GM21717 (cell line): ENCODE measurements at regions not wholly inside any gene's neighbourhood (a gene's known extent, or its start where the extent isn't known, plus 50 kb on each side); places are given as distances from the start of the nearest gene placed in this dataset.
A peak's percentile ranks its signal among the peaks of the same experiment; 100 is the strongest.
"Not testable (repeated sequence)": the region's sequence is repeated elsewhere in the genome, so short reads cannot be mapped to it uniquely, and the experiment has no call there.

Source experiments
- ATAC-seq: cut with Tn5 transposase; IDR thresholded peaks from one replicate; pipeline ENCODE4 v1.9.1; 2021; ENCODE audit warnings: mild to moderate bottlenecking, moderate library complexity; ENCODE audit not compliant: unreplicated experiment

DNA sequence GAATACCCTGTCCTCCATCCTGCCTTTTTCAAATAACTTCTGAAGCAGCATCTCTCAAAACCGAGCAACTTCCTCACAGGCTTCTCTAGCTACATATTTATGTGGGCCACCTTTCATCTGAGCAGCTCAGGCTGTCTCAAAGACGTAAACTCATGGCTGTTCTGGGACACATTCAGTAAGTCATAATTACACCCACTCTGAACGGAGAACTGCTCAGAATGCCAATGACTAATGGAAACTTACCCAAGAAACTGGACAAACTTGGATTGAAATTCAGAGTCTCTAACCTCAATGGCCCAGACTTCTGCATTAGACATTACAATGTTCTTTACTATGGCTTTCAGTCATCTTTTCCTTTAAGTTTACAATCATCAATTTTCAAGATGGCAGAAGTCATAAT is 145.2 kb downstream of the RAD51AP2 start:
- no peak for ATAC-seq

DNA sequence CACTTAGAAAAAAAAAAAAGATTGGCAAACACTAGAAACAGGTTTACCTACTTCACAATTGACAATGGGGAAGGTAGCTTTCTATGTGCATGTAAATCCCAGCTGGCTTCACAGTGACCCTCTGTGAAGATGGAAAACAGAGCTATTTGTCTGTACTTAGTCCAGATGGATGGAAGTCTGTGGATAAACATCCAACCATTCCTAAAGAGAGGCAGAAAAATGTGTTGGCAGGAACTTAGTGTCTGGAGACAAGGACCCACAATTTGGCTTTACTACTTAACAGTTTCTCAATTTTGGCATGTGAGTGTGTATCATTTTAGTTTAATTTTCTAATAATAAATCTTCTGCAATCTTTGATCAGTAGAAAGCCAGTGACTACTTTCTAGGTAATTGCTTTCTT is 154.4 kb downstream of the RAD51AP2 start:
- ATAC-seq, result no peak

DNA sequence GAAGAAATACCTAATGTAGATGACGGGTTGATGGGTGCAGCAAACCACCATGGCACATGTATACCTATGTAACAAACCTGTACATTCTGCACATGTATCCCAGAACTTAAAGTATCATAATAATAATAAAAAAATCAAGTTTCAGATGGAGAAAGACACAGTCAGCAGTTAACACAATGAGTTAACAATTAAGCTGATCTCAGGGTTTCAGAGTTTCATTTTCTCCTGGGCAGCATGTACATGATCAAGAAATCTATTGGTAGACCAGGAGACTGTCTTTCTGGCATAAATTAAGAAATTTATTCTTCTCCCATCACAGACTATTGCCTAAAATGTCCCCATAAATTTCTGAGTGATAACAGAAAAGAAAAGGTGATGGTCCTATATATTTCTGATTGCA is 155.3 kb downstream of the RAD51AP2 start:
- no peak for ATAC-seq

DNA sequence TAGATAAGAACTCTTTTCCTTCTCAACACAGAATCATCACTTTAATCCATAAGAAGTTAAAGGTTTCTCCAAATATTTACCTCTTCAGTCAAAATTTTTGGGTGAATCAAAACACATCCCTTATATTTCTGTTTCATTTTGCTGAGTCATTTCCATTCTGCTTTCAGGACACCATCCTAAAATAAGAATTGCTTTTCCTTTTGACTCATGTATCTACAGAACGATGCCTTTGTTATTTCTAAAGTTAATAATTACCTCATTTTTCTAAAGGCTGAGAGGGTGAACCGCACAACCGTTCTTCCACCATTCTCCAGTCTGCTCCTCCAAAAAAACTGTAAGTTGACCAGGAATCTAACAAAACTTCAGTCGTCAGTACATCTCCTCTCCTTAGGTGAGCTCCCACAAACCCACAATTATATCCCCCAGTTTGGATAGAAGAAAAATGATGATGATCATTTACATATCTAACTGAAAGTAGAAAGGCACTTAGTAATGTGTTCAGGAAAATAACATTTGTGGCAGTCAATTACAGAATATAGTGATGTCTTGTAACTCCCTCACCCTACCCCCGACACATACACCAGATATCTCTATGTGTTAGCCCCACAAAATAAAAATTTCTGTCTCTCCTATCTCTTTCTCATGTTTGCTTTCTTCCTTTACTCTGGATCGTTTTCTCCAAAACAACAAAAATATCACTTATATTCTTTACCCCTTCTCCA is 162.5 kb downstream of the RAD51AP2 start:
- peak; percentile 90 for ATAC-seq

DNA sequence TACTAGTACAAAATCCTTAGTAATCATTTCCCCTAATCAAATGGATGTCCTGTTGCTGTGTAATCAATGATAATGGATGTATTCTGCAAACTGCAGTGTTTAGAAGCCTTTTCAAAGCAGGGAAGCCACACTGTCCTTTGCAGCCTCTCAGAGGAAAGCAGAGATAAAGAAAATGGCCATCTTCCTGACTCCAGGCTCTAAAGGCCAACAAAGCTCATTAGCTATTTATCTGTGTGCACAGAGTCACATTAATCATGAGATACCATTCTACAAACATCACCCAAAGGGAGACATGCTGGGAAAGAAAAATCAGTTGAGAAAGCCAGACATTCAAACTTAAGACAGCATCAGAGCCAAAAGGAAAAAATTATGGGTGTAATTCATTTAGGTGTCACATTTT is 165.0 kb downstream of the RAD51AP2 start:
- ATAC-seq, result no peak

DNA sequence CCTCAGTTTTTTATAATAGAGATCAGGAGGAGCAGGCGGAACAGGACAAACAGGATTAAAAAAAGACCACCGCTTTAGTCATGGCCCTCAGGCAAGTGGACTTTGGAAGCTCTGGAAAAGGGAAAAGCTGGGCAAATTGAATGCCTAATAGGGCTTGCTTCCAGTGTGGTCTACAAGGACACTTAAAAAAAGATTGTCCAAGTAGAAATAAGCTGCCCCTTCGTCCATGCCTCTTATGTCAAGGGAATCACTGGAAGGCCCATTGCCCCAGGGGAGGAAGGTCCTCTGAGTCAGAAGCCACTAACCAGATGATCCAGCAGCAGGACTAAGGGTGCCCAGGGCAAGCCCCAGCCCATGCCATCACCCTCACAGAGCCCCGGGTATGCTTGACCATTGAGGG is 175.5 kb downstream of the RAD51AP2 start:
- not testable (repeated sequence) for ATAC-seq

DNA sequence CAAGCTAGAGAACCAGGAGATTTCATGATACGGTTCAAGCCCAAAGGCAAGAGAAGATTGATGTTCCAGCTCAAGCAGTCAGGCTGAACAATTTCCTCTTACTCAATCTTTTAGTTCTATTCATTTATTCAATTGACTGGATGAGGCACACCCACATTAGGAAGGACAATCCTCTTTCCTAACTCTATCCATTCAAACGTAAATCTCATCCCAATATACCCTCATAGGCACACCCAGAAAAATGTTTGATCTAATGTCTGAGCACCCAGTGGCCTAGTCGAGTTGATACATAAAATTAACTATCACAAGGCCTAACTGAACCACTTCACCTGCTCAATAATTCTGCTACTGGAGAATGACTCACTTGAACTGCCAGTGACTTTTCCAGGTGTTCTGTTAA is 180.7 kb downstream of the RAD51AP2 start:
- no peak for ATAC-seq

DNA sequence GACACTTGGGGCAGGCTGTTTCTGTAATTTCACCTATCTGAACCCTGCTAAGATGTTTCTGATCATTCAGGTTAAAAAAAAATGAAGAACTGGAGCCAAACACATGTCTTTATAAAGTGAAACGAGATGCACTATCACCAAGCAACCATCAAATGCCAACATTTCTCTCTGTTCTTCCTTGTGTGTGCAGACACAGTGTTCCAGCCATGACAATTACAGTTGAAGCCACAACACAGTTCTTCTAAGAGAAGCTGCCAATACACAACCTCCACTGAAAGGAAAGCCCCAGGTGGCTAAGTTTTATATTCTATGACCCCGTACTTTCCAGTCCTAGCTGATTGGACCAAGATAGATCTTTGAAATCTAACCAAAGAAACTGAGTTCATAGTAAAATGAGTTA is 181.8 kb downstream of the RAD51AP2 start:
- no peak for ATAC-seq

DNA sequence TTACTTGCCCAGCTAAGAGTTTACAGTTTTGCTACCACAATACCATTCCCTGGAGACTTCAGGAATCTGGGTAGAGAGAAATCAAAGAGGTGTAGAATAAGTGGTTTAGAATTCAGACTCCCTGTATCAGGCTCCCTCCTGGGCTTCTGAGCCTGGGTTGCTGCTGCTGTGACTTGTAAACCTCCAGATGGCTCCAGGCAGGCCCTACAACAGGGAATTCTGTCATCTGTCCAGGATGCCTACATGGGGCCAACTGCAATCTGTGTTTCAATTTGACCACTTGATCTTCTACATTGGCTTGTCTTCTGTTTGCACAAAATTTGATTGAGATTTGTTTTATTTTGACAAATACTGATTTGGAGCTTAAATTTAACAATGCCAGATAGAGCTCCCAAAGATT is 183.9 kb downstream of the RAD51AP2 start:
- ATAC-seq, result no peak

DNA sequence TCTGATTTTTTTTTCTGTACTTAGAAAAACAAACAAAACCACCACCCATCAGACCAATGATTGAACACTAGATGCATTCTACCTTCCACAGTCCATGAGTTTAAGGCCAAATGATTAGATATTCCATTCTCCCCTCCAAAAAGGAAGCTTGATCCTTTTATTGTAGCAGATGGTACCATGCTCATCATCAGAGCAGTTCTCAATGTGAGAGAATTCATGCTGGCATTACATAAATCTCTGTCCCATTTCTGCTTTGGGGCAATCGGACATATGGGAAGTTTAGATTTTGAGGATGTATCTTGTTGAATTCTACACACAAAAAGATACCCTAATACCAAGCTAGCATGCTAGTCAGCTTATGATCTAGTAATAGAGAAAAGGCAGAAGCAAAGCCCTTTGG is 186.6 kb downstream of the RAD51AP2 start:
- ATAC-seq, result no peak

DNA sequence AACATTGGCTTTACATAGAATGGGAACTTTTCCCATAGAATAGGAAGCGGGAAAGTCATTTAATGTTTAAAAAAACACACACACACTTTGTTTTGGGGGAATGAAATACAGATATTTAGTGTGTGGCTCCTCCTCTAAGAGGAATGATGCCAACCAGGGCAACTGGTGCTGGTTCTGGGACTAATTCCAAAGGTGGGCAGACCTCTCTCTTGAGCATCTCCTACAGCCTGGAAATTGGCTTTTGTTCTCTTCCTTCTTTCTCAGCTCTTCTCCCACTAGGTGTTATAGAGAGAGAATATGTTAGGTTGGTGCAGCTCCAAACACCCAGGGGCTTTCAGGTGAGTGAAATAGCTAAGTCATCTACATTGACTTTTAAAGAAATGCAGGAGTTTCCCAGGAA is 190.1 kb downstream of the RAD51AP2 start:
- no peak for ATAC-seq

DNA sequence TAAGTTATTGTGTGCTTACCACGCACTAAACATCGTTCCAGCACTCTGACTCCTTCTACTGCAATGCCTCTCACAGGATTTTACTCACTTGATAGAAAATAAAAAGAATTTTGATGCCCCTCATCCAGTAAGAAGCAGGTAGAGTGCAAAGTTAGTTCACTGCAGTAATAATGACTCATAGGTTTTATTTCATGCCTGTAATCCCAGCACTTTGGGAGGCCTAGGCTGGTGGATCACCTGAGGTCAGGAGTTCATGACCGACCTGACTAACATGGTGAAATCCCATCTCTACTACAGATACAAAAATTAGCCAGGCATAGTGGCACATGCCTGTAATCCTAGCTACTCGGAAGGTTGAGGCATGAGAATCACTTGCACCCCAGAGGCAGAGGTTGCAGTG is 190.6 kb downstream of the RAD51AP2 start:
- no peak for ATAC-seq

DNA sequence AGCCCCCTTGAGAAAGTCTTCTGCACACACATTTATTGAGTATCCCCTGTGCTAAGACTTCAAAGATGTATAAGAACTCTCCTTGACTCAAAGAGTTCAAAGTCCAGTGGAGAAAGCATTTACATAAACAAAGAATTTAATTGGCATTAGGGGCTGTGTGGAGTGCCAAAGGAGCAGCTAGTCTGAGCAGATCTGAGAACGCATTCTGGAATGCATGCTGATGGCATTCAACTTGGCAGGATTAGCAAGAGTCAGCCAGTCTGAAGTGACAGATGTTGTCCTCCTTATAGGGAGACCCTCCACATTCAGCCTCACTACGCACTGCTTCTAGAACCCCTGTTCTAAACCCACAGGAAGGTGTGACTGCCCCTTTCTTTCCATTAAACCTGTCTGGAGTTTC is 191.5 kb downstream of the RAD51AP2 start:
- no peak for ATAC-seq

DNA sequence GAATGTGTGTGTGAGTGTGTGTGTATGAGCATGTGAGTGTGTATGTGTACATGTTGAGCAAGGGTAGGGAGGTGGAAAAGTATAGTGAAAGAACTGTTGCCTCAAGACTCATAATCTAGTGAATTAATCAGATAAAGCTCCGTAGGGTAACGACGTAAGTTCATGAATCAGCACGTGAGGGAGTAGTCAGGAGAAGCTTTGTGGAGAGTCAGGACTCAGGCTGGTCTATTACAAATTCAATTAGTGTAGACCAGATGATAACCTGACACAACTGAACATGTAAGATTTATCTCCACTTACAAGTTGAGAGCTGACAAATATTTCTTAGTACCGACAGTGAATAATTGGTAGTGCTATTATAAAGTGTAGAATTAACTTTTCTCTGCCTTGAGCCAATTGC is 194.5 kb downstream of the RAD51AP2 start:
- no peak for ATAC-seq

DNA sequence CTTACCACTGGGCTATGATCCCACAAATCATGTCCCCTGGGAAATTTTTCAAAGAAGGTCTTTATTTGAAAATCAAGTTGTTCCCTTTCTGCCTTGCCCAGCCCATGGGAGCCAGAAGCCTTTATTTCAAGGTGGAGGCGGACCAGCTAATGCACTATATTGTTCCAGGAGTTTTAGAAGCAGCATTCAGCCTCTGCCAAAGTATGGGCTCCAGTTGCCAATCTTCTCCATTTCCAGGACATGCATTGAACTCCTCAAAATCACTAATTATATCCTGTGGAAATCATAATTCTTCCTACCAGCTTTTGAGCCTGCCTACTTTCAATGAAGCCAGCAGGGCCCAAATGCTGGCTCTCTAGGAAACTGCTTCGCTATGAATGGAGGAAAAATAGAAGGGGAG is 195.8 kb downstream of the RAD51AP2 start:
- no peak for ATAC-seq

DNA sequence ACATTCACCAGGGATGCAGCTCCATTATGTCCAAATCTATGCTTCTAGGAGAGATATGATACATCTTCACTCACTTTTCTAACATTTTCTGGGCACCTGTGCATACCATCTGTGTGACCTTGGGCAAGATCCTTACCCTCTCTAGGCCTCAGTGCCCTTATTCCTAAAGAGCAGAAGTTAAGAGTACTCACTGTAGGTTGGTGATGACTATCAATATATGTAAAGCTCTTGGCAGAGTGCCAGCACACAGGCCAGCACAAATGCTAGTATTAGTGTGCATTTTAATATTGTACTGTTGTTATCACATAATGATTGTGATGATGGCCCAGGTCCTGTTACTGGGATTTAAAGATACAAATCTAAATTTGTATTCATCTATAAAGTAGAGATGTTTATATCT is 199.2 kb downstream of the RAD51AP2 start:
- ATAC-seq, result no peak

DNA sequence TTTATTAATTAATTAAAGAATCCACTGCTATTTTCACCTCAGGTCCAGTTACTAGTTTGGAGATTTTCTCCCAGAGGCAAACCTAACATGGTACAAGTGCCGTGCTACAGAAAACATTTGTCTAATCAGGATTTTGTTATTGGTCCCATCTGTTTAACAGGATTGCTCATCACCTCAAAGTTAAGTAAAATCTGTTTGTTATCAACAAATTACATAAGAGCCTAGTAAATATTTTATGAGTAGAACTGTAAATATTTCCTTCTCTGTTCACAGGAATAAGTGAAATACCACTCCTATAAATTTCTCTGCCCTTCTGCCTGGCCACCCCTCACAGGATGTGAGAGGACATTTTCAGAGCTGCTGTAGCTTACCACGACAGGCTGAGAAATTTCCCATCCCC is 200.2 kb downstream of the RAD51AP2 start:
- ATAC-seq, result no peak

DNA sequence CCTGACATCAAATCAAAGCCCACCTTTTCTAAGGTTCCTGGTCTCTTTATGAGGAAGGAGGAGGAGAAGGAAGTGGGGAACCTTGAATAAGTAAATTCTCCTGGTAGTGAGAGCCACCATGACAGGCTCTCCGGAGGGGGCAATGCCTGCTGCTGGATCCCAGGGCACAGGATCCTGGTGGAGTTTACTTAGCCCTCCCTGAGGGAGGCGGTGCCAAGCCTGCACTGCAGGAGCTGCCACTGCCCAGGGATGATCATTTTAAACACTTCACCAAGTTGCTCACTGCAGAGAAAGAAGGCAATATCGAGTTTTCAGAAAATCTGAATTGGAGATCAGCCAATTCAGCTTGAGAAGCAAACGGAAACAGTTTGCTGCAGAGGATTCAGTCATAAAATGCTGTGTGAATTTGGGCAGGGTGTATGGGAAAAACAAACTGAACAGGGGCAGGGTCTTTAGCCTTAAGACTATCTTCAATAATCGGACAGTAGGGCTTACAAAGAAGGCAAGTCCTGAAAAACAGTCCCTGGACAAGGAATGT is 200.7 kb downstream of the RAD51AP2 start:
- no peak for ATAC-seq

DNA sequence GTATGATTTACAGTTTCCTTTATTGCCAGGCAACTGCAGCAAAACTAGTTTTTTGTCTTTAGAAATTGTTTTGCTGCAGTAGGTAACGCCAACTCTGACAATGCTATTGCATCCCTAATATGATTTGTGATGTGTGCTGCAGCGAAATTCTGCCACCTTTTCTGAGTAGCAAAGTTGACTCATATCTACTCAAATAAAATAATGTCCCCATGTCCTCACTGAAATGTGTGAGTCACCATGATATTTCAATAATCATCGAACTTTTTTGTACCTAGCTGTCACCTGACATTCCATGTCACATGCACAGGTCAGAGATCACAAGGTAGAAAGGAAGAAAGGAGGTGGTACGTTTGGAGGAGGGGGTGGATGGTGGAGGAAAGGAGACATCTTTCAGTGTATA is 205.0 kb downstream of the RAD51AP2 start:
- no peak for ATAC-seq

DNA sequence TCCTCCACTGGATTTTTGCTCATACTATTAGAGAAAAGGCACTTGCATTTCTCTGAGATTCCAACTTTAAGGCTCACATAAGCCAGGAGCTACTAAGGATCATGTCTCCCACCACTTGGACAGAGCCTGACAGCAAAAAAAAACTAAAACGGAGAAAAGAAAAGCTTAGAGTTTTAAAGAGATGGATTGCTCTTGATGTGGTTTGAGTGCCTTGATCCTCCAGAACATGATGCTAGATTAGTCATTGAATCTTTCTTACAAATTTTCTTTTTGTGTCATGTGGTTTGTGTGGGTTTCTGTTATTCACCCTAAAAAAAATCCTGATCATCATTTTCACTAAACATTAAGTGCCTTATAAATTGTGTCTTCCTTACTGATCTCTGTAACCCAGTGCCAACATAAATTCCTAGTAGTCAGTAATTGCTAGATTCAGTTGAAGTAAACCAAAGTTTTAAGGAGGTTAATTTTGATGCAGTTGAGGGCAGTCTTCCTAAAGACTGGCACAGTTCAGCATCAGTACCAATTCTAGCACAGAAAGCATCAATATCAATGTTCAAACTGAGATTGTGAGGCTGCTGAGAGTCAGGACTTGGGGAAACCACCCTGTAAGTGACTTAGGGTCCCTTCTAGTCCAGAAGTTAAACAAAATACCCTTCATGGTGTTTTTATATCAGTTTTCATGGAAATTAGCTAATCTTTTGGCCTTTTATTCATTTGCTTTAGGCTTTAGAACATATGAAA is 206.3 kb downstream of the RAD51AP2 start:
- no peak for ATAC-seq

DNA sequence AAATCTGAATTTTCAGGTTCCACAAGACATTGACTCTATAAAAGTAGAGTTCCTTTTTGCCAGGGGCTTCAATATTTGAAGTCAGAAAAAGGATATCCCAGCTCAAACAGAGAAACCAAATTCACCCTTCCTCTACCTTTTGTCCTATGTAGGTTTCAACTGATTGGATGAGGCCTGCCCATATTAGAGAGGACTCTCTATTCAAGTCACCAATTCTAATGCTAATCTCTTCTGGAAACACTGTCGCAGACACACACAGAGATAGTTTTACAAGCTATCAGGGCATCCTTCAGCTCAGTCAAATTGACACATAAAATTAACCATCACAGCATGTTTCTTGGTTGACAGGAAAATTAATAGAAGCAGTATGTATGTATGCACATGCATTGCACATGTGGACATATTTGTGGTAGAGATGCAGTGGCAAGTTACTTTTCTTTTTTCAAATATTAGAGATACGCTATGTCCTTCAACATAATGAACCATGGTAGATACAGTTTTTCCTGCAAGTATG is 207.1 kb downstream of the RAD51AP2 start:
- no peak for ATAC-seq

DNA sequence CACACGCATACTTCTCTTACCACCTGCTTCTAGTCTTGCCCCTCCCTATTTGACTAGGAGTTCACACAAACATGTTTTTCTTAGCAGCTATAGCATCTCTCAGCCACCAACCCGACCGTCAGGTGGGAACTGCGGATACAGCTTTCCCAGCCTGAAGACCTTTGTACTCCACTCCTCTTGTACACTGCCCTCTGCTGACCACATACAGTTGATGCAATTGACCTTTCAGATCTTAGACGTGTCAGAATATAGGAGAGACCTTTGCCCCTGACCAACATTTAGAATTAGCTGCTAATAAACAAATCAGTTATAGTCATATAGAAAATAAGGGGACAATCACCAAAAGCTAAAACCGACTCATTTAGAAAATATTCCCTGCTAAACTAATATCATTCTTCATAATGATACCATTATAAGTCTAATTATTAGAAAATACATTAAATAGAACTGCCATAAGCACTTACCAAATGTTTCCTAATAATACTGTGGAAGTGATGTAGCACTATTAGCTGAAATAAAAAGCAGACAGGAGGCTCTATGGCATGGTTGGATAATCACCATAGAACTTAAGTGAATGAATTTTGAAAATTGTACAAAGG is 208.4 kb downstream of the RAD51AP2 start:
- peak; percentile 93 for ATAC-seq
